GM13976 (cell line): ENCODE measurements at regions not wholly inside any gene's neighbourhood (a gene's known extent, or its start where the extent isn't known, plus 50 kb on each side); places are given as distances from the start of the nearest gene placed in this dataset.

Source experiments
- DNase-seq: peaks from one replicate; pipeline ENCODE4 v3.0.0; 2012; ENCODE audit warnings: low spot score
- in situ Hi-C: fragments of 300-500 bp; cut with MboI; formaldehyde crosslinking; loops from one replicate; pipeline ENCODE4 v1.12.0; 2022; ENCODE audit warnings: low sequenced_read_pairs, mixed read lengths, inconsistent platforms; ENCODE audit not compliant: unreplicated experiment
- TF ChIP-seq, protein P1 (sequence below): IDR thresholded peaks from 2 replicates; pipeline ENCODE4 v1.5.1; 2012; ENCODE audit warnings: borderline replicate concordance, mild to moderate bottlenecking; ENCODE audit not compliant: insufficient read depth; ENCODE audit errors: extremely low read depth, missing control alignments, control extremely low read depth

DNA sequence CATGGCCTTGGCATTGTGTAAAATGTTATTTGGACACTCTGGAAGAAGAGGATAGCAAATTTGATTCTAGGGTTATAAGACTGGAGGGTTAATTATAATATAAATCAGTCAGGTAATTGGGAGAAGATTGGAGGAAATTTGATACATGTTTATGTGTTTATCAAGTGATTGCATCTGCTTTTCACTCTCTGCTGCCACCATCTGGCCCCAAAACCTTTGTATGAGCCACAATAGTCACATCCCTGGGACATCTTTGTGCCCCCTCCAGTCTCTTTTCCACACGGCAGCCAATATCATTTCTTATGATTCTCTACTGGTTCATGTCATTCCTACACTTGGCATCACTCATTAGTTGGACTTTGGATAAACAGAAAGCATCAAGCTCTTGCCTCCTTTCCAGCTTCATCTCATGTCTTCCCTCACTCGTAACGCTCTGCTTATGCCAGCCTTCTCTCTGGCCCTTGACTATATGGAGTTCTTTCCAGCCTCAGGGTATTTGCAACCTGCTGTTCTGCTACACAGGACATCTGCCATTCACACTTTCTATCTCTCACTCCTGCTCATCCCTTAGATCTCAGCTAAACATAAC, 602.3 kb upstream of the SUCLG2 start:
- in situ Hi-C loops = no loop called here
- DNase-seq = no peak

GRCh38 chr3:68249265-68249664, 594.9 kb upstream of the SUCLG2 start:
- in situ Hi-C loops = no loop called here
- TF ChIP-seq, protein P1, sequence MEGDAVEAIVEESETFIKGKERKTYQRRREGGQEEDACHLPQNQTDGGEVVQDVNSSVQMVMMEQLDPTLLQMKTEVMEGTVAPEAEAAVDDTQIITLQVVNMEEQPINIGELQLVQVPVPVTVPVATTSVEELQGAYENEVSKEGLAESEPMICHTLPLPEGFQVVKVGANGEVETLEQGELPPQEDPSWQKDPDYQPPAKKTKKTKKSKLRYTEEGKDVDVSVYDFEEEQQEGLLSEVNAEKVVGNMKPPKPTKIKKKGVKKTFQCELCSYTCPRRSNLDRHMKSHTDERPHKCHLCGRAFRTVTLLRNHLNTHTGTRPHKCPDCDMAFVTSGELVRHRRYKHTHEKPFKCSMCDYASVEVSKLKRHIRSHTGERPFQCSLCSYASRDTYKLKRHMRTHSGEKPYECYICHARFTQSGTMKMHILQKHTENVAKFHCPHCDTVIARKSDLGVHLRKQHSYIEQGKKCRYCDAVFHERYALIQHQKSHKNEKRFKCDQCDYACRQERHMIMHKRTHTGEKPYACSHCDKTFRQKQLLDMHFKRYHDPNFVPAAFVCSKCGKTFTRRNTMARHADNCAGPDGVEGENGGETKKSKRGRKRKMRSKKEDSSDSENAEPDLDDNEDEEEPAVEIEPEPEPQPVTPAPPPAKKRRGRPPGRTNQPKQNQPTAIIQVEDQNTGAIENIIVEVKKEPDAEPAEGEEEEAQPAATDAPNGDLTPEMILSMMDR = no peak
- DNase-seq = no peak

More for the DNA sequence above, 602.3 kb upstream of the SUCLG2 start:
- TF ChIP-seq, protein P1 = no peak

DNA sequence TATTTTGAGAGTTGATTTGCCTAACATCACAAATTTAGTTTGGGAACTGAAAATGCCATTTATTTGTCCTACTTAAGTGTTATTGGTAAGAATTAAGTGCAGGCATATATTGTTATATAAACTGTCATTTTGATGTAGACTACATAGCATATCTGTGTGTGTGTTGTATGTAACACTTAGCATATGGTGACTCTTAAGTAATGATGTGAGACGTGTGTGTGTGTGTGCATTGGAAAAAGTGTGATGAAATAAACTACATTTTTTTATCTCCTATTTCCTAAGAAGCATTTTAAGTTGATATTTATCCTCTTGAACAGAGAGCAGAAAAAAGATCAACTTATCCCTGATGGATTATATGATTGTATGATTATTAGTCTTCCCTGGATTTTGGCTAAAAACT, 588.2 kb upstream of the SUCLG2 start:
- in situ Hi-C loops = no loop called here
- TF ChIP-seq, protein P1 = no peak

DNA sequence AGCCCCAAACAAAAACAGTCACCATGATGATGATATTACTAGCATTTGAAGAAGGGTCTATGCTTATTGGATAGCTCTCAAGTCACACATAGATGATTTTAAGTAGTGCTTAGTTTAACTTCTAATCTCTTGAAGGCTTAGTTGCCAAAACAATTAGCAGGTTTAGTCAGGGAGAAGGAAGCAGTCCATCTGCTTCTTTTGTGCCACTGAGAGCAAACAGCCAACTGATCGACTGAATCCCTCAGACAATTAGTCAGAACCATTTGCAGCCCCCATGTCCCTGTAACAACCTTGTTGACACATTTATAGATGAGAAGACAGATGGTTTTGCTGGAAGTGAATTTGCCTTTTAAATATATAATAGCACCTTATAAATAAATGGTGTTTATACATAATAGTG, 585.1 kb upstream of the SUCLG2 start:
- in situ Hi-C loops = no loop called here
- TF ChIP-seq, protein P1 = no peak
- no peak for DNase-seq

More for the DNA sequence above, 588.2 kb upstream of the SUCLG2 start:
- no peak for DNase-seq

GRCh38 chr3:68234076-68234780, 579.8 kb upstream of the SUCLG2 start:
- in situ Hi-C loops = no loop called here
- DNase-seq = no peak
- TF ChIP-seq, protein P1 = no peak

DNA sequence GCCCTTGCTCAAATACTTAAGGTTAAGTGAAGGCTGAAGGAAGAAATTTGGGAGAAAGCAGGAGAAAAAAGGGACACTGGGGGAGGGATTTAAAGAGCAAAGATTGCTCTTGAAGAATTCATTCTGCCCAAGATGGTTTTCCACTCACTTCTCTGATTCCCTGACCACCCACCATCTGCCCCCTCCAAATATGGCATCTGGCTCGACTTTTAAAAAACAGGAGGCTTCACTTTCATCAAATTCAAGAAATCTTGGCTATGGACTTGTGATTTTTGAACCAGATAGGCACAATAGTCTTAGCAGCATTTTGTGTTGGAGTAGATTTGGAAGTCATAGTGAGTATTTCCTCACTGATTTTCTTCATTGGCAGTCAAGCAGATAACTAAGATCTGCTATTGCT, 574.4 kb upstream of the SUCLG2 start:
- TF ChIP-seq, protein P1 = no peak
- no peak for DNase-seq
- in situ Hi-C loops = no loop called here

DNA sequence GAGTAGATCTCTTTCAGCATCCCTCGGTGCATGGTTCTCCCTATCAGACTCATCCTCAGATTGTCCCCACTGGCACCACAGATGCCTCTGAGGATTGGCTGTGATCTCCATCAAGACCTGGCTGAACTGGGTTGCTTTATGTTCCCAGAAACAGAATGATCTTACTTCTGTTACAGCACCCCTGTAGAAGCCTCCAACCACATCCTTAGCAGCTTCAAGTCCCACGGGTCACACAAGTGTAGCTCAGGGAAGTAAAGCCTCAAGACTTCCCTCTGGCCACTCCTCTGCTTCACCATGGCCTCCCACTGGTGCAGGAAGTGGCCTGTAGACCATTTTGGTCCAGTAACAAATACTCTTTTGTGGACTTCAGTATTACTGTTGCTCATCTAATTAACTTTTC, 566.4 kb upstream of the SUCLG2 start:
- no peak for DNase-seq
- in situ Hi-C loops = no loop called here
- TF ChIP-seq, protein P1 = no peak
